ENCODE measurements at regions not wholly inside any gene's neighbourhood (a gene's known extent, or its start where the extent isn't known, plus 50 kb on each side); places are given as distances from the start of the nearest gene placed in this dataset.

GRCh38 chr6:134658596-134658995 lies 291.3 kb downstream of the ALDH8A1 start:
- TF ChIP-seq, protein P1, sequence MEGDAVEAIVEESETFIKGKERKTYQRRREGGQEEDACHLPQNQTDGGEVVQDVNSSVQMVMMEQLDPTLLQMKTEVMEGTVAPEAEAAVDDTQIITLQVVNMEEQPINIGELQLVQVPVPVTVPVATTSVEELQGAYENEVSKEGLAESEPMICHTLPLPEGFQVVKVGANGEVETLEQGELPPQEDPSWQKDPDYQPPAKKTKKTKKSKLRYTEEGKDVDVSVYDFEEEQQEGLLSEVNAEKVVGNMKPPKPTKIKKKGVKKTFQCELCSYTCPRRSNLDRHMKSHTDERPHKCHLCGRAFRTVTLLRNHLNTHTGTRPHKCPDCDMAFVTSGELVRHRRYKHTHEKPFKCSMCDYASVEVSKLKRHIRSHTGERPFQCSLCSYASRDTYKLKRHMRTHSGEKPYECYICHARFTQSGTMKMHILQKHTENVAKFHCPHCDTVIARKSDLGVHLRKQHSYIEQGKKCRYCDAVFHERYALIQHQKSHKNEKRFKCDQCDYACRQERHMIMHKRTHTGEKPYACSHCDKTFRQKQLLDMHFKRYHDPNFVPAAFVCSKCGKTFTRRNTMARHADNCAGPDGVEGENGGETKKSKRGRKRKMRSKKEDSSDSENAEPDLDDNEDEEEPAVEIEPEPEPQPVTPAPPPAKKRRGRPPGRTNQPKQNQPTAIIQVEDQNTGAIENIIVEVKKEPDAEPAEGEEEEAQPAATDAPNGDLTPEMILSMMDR (conservative IDR thresholded peaks at IDR 0.05; ENCODE audit: low read depth, low read length) = no peak
- no peak for DNase-seq (ENCODE audit: low read depth)
- H3K4me3 ChIP-seq (ENCODE audit: low read length) = no peak overlapping the region

DNA sequence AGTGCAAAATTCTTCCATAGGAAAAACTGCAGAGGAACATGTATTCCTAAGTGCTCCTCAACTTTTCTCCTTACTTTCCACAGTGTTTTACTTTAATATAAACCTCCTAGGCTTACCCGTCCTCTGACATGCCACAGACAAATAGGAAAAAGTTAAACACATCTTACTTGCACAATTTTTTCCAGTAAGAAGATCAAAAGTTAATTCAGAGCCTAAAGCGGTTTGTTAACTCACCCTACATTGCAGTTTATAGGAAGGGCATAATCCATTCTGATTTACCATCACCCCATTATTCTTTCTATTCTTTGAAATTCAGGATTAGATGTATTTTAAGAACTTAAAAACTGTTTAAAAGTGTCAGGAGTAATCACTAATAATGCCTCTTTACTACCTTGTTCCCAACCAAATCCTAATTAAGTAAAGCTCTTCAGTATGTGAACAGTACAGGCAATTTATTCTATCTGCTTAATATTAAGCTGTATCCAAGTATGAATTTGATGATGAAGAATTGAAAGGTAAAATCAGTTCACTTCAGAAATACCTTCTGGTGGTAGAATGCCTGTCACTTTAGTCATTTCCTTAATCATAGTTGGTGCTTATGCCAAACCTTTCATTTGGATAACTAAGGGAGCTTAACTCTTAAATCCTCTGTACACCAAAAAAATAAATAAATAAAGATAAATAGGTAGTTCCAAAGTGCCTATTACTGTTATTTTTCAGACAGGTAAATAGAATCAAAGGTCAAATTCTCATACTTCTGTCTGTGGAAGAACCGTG lies 292.0 kb downstream of the ALDH8A1 start:
- DNase-seq (ENCODE audit: low read depth) = peak; percentile 82
- no peak overlapping the region for H3K4me3 ChIP-seq (ENCODE audit: low read length)
- TF ChIP-seq, protein P1 (conservative IDR thresholded peaks at IDR 0.05; ENCODE audit: low read depth, low read length) = no peak

DNA sequence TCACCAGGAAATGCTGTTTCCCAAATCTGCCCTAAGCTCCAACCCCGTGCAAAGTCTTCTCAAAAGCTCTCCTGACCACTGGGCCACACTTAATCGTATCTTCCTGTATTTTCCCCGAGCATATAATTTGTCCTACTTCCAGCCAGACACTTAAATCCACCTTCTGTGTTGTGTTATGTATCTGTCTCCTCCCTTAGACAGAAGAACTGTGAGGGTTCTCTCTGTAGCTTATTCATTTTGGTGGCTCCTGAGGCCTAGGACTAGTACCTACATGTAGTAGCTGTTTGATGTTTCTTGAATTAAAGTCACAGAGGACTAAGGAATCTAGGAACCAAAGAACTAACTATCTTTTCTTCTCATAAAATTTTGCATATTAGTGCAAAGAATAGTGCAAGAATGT lies 292.6 kb downstream of the ALDH8A1 start:
- H3K4me3 ChIP-seq (ENCODE audit: low read length) = no peak overlapping the region
- no peak for DNase-seq (ENCODE audit: low read depth)
- TF ChIP-seq, protein P1 (conservative IDR thresholded peaks at IDR 0.05; ENCODE audit: low read depth, low read length) = no peak

- DNase-seq (ENCODE audit: low read depth) = no peak
- H3K4me3 ChIP-seq (ENCODE audit: low read length) = no peak overlapping the region
- TF ChIP-seq, protein P1 (conservative IDR thresholded peaks at IDR 0.05; ENCODE audit: low read depth, low read length) = no peak
These were observed 295.1 kb downstream of the ALDH8A1 start for GRCh38 chr6:134654751-134655150.

GRCh38 chr6:134651519-134651918 lies 298.4 kb downstream of the ALDH8A1 start:
- no peak for DNase-seq (ENCODE audit: low read depth)
- TF ChIP-seq, protein P1 (conservative IDR thresholded peaks at IDR 0.05; ENCODE audit: low read depth, low read length) = no peak
- no peak overlapping the region for H3K4me3 ChIP-seq (ENCODE audit: low read length)

DNA sequence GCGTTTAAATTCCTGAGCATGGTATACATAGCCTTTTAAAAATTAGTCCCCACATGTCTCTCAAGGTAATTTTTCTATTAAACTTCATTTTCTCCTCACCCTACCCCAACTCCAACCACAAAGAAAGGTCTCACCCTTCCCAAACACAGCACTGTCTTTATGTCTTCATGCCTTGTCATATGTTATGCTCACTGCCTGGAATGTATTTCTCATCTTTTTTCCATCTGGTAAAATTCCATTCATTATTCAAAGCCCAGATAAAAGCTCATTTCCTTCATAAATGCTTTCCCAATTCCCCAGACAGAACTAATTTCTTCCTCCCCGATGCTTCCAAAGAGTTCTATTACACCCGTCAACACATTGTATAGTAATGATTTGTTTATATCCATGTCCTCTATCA lies 302.0 kb downstream of the ALDH8A1 start:
- no peak for DNase-seq (ENCODE audit: low read depth)
- no peak overlapping the region for H3K4me3 ChIP-seq (ENCODE audit: low read length)
- TF ChIP-seq, protein P1 (conservative IDR thresholded peaks at IDR 0.05; ENCODE audit: low read depth, low read length) = no peak

DNA sequence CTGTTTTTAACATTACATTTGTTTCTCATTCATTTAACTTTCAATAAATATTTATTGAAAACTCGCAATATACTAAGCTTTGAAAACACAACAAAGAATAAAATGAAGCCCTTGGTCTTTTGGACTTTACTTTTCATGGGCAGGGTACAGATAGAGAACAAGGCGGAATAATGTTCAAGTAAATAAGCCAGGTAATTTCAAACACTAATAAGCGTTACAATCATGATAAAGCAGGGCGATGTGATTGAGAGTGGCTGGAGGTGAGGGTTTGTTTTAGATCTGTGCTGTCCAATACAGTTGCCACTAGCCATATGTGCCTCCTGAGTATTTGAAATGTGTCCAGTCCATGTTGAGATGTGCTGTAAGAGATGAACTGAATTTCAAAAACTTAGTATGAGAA lies 307.1 kb downstream of the ALDH8A1 start:
- TF ChIP-seq, protein P1 (conservative IDR thresholded peaks at IDR 0.05; ENCODE audit: low read depth, low read length) = no peak
- DNase-seq (ENCODE audit: low read depth) = no peak
- H3K4me3 ChIP-seq (ENCODE audit: low read length) = no peak overlapping the region

All from retinal pigment epithelial cell (primary cell).